K562 (cell line): ENCODE measurements at regions not wholly inside any gene's neighbourhood (a gene's known extent, or its start where the extent isn't known, plus 50 kb on each side); places are given as distances from the start of the nearest gene placed in this dataset.

ENCODE experiments used
- CBFA2T2 ChIP-seq: fragments of 450-650 bp; conservative IDR thresholded peaks from 2 replicates; pipeline ENCODE4 v1.6.1; 2017; ENCODE audit warnings: mild to moderate bottlenecking
- CLOCK ChIP-seq: fragments of 250-450 bp; sonication (Bioruptor Pico); IDR thresholded peaks from 2 replicates; pipeline ENCODE4 v1.4.0; 2020; ENCODE audit warnings: mild to moderate bottlenecking, moderate library complexity, borderline replicate concordance
- CREB3L1 ChIP-seq: fragments of 450-650 bp; IDR thresholded peaks from 2 replicates; pipeline ENCODE4 v1.6.1; 2014; ENCODE audit warnings: low read depth, mild to moderate bottlenecking, moderate library complexity, borderline replicate concordance
- E2F1 ChIP-seq: sonication (generic); formaldehyde crosslinking; IDR thresholded peaks from 2 replicates; pipeline ENCODE4 v1.8.1; 2023; ENCODE audit warnings: mild to moderate bottlenecking, missing genetic modification reagents, moderate library complexity
- HDAC2 ChIP-seq: fragments of 450-650 bp; IDR thresholded peaks from 2 replicates; pipeline ENCODE4 v1.6.1; 2016; ENCODE audit warnings: mild to moderate bottlenecking
- MYNN ChIP-seq, 2 experiments: sonication (generic); formaldehyde crosslinking in 1 of 2; IDR thresholded peaks; 2 replicates each; pipeline versions ENCODE4 v1.5.0 to v1.6.1; 2016 to 2020; ENCODE audit warnings: antibody characterized with exemption in 1 of 2, missing genetic modification reagents in 1 of 2
- RAD51 ChIP-seq: fragments of 450-650 bp; IDR thresholded peaks from 2 replicates; pipeline ENCODE4 v1.7.1; 2016; ENCODE audit warnings: low read depth, mild to moderate bottlenecking, borderline replicate concordance
- SMARCC2 ChIP-seq: fragments of 450-650 bp; IDR thresholded peaks from 2 replicates; pipeline ENCODE4 v1.6.1; 2017; ENCODE audit warnings: antibody characterized with exemption, moderate library complexity, mild to moderate bottlenecking, low read depth
- SPI1 ChIP-seq: IDR thresholded peaks from 2 replicates; pipeline ENCODE4 v1.6.1; 2011; ENCODE audit warnings: low read depth, low read length, control low read depth, borderline replicate concordance
- TAL1 ChIP-seq: fragments of 450-650 bp; IDR thresholded peaks from 2 replicates; pipeline ENCODE4 v1.6.1; 2016; ENCODE audit warnings: mild to moderate bottlenecking
- TBP ChIP-seq: optimal IDR thresholded peaks from 2 replicates; pipeline ENCODE3; 2011; ENCODE audit warnings: low read depth, low read length, improper control_type of control experiment
- THAP12 ChIP-seq: fragments of 250-450 bp; sonication (Bioruptor Pico); IDR thresholded peaks from 2 replicates; pipeline ENCODE4 v1.9.0; 2021; ENCODE audit warnings: mild to moderate bottlenecking, inconsistent platforms
- ZMIZ1 ChIP-seq, 2 experiments: fragments of 150-350 bp in 1 of 2; IDR thresholded peaks; 2 replicates each; pipeline ENCODE4 v1.6.1; 2012 to 2016; ENCODE audit warnings: low read depth in 2 of 2, low read length in 2 of 2, mild to moderate bottlenecking in 1 of 2, moderate library complexity in 1 of 2

- TF ChIP-seq SMARCC2 (no peak), TBP (no peak), CBFA2T2 (peak; percentile 83), E2F1 (CRISPR knock-in tag) (no peak), RAD51 (no peak), THAP12 (CRISPR knock-in tag) (no peak), SPI1 (no peak), MYNN (IDR thresholded peaks at IDR 0.05) (no peak; the same call in 1 of the 2 replicates), MYNN (CRISPR knock-in tag; IDR thresholded peaks at IDR 0.05) (no peak), CREB3L1 (no peak), CLOCK (no peak), ZMIZ1 (IDR thresholded peaks at IDR 0.05; ENCODE audit: low read depth in 2 of 2, low read length in 2 of 2) (peak in 1 of 2 experiments; percentile 67; a peak in 1 of 4 replicates), HDAC2 (peak; percentile 37; the same call in 1 of the 2 replicates), TAL1 (peak; percentile 85)
These were observed 192.3 kb downstream of the NUAK1 start (continued) for GRCh38 chr12:105946493-105946901.
